CD4-positive, alpha-beta T cell treated with Interleukin-17A for 1 hour (primary cell): ENCODE measurements at regions not wholly inside any gene's neighbourhood (a gene's known extent, or its start where the extent isn't known, plus 50 kb on each side); places are given as distances from the start of the nearest gene placed in this dataset.

Source experiments
- DNase-seq: peaks from one replicate; pipeline ENCODE4 v3.0.0-alpha.2; 2020

DNA sequence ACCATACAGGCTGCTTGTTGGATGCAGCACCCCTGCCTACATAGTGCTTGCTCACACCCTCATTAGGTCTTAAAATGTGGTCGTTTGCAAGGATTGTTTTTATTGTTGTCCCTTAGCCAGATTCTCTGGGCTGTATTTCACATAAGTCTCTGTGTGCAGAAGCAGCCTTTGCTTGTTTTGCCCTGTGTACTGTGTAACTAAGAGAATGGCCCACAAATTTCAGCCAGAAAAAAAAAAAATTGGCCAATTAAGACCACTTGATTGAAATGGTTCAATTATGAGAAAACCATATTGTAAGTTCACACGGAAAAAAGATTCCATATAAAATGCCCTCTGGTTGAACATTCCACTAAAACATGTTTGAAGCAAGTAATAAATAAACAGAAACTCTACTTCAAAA lies 377.1 kb upstream of the SOX11 start:
- no peak for DNase-seq

DNA sequence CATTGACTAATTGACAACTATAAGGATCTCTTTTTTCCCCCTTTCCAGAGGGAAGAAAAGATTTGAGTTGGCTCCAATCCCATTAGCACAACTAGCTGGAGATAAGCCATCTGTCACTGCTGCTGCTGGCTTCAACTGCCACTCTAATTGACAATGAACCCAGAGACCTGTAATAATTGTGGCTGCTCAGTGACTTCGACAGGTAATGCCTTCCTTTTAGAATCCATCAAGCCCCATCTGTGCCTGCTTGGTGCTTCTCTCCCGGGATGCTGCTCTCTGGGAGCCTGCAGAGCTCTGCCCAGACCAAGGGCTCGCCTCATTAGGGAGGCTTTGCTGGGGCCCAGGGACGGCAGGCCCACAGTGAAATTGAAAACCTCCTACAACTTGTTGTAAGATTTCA lies 376.7 kb upstream of the SOX11 start:
- no peak for DNase-seq

DNA sequence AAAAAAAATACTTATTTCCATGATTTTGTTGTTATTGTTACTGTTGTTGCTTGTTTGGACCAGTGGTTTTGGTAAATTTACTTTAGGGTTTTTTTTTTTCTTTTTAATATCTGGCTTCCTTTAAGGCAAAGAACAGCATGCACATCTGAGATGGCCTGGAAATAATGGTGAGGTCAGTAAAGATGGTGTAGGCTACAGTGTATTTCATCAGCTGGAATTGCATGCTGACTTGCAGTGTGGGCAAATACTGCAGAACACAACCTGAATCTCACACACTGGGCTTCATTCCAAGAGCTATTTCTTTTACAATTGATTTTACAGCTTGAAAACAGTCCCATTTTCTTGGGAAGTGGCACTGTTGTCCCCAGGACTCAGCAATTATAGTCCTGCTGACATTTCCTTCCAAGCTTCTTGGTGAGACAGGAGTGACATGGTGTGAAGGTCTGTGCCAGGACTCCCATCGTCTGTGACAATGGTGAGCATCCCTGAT lies 376.1 kb upstream of the SOX11 start:
- no peak for DNase-seq

DNA sequence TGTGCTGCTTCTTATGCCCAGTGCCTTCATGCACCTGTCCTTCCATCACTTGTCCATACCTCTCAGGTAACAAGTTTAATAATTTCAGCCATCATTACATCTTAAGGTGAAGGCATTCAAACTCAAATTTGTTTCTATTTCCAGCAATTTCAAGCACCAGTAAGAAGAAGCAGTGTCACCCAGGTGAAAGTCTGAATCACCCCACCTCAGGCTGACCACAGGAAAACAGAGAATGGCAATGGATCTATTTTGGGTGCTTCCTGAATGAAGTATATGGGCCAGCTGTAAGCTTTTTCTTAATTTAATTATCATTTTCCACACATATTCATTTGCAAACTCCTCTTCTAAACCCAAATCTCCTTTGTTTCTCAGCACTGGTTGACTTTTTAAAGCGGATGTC lies 372.7 kb upstream of the SOX11 start:
- no peak for DNase-seq

DNA sequence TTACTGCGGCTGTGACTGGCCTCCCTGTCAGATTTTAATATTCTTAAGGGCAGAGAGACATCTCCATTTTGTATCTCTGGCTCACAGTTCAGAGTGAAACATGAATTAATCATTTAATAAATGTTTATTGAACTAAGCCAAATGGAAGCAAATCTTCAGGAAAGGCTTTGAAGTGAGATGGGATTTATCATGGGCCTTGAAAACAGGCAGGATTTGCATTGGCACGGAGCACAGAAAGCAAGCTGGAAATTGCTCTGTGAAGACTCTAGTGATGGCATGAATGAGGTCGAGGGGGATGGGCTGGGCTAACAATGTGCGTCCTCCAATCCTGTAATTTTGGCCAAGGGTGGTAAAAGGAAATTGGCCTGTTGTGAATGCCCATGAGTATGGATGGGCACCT lies 369.8 kb upstream of the SOX11 start:
- DNase-seq: no peak

DNA sequence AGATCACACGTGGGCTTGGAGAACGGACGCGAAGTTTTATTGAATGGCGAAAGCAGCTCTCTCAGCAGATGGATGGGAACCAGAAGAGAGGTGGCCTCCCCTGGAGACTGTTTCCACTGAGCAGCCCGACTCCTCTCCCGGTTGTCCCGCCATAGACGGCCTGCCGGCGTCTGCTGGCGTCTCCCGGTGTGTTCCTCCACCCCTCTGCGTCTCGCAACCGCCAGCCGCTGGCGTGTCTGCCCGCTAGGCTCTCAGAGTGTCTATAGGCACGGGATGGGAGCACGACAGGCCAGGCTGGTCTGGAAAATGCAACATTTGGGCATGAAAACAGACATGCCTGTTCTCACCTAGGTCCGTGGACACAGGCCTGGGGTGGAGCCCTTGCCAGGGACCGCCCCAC lies 366.7 kb upstream of the SOX11 start:
- no peak for DNase-seq

DNA sequence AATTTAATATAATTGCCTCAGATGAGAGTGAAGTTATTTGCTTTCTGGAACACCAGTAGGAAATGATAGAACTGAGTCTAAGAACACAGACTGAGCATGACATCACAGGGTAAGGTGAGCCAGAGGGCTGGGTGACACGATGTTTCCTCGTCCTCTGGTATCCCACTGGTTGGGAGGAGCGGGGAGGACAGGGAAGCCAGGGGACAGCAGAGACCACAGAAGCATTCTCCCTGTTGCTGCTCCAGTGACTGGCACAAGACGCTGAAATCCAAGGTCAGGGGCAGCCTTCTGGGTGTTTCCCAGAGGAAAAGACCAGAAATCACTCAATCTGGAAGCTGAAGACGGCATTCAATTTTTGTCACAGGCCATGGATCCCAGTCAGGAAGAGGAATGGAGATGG lies 363.4 kb upstream of the SOX11 start:
- no peak for DNase-seq

DNA sequence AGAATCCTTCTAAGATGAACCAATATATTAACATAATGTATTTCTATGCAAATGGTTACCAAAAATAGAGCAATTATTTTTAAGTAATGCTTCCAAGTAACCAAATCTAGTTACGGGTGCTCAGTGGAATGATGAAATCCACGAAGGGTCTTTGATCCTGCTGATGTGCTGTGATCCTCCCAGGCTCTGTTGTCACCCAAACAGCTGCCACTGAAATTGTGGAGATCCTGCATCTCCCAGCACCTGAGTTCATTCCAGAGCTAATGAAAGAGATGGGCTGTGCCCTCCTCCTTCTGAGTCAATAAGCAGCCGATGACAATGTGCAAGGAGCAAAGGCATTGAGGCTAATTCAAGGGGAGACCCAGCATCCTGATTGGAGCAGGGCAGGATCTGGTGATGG lies 362.4 kb upstream of the SOX11 start:
- DNase-seq: no peak

DNA sequence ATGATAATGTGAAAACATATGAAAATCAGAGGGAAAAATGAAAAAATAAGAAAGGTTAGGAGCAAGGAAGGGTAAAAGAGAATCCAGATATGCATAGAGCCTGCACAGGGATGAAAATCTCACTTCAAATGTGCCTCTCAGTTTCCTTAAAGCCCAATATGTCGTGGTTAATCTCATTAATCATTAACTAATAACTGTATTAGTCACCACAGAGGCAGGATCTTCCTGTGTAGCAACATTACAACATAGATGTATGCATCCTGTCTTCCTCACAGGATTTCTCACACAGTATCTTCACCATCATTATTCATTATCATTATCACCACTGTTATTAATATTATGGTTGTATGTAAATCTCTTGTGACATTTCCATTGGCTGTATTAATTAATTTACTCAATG lies 361.2 kb upstream of the SOX11 start:
- no peak for DNase-seq

DNA sequence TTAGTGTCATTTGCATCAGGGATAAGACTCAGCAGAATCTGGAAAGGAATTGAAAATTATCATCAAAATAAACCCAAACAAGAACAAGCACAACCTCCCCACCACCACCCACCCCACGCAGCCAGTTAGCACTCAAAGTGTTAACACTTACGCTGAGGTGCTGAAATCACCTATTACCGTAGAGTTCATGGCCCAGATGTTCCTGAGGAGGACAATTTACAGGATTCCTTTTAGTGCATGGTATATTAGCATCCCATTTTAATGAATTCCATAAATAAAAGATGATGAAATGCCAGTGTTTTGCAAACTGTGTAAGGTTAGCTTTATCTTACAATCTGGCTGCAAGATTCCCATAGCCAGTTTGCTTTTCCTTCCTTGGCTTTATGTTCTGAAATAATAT lies 359.3 kb upstream of the SOX11 start:
- no peak for DNase-seq

DNA sequence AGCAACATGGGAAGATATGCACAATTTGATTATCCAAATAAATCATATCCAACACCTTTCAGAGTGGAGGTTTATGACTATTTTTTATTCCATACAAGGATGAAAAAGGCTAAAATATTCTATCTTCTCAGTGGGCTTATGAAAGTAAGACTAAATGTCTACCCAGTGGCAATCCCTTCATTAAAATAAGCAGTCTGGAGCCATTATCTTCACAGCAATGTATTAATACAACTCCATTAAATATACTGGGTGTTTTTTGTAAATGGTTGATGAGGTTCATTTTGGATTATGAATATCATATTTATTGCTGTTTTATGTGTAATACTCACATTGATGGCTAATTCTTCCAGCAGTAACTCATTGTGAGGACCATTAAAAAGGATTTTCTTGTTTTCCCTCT lies 352.7 kb upstream of the SOX11 start:
- DNase-seq: no peak

DNA sequence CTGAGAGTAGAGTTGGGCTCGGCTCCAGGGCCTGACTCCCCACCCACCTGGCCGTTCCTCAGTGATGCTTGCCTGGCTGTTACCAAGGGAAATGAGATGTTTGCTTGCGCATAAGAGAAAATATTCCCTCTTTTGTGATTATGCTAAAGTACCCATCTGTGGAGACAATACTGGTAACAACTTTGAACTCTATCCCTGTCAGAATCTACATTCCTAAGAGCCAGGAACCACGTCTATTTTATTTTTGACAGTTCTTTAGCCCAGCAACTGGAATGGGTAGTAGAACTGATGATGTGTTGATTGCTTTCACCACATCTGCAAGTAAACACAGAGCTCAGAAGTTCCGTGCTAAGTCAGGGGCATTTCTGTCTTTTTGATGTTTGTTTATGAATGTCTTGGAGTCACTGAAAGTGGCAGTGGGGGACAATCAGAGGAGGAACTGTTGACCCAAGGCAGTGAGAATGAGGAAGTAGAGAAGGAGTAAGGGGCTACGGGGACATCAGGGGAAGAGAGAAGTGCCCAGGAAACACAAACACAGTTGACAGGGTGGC lies 348.3 kb upstream of the SOX11 start:
- no peak for DNase-seq

DNA sequence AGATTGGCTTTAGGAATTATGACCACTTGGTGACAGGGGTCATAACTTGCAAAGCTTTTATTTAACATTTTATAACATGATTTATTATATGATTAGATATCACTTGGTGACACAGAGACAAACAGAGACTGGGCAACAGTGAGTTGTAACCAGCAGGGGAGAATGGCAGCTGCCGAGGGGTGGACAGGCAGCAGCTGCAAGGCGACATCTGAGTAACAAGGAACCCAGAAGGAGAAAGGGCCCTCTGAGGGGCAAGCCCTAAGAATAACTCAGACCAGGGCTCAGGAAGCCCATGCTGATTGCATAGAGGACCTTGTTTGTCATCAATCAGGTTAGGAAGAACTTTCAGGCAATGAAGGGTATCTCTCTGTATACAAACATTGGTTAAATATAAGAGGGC lies 339.9 kb upstream of the SOX11 start:
- no peak for DNase-seq

DNA sequence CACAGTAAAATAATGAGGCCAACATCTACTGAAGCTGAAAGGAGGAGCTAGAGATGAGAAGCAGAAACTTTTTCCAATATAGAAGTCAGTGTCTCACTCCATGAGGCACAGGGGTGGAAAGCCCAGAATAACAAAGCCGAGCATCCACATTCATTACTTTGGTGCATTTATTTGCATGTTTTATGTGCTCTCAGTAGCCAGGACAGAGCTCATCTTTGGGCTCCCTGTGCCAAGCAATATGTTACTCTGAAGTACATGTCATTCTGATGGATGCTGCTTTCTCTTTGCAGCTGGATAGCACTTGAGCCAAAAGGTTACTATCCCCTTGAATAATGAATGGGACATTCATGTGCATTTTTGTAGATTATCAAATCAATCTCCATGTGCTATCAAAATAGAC lies 338.6 kb upstream of the SOX11 start:
- DNase-seq: no peak

DNA sequence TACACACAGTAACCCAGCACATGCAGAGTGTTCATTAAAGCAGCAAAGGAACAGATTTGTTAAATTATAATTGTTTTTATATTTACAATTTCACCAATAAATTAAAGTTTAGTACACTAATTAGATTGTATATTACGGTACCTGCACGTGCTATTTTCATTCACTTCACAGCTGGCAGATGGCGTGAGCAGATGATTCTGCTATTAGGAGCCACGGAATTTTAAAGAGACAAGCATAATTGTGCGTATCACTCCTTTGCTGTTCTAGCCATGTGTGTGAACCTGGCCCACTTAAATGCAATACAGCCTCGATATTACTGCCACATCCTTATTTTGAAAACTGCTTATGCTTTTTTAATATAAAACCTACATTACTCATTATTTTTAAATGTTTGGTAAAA lies 332.8 kb upstream of the SOX11 start:
- no peak for DNase-seq

DNA sequence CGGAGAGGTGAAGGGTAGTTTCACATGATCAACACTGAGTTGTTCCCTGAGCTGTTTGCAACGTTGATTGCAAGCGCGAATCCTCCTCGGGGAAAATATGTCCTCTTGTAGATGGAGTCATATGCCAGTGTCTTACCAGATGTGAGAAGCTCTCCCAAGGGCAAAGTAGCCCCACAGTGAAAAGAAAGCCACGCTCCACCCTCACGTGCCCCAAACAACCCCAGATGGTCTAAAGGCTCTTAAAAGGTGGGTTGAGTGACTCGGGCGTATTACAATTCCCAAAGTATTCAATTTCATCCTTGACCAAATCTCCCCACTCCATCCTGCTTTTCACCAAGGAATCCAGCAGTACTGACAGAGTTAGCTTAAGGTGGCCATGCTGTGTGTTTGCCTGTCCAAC lies 332.1 kb upstream of the SOX11 start:
- DNase-seq: no peak

DNA sequence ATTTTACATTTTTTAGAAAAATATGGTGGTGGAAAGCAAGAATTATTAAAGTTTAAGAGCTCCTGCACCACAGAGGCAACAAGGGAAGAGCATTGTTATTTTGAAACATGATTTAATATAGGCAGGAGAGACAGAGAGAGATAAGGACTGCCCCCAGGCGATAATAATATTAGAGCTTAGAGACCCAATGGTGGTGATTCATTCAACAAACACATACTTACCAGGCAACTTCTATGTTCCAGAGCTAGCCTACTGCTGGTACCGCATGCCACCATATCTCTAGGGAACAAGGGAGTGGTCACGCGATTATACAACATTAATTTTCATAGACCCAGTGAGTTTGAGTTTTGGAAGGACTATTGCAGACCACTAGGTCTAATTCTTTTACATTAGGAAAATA lies 327.8 kb upstream of the SOX11 start:
- DNase-seq: no peak

DNA sequence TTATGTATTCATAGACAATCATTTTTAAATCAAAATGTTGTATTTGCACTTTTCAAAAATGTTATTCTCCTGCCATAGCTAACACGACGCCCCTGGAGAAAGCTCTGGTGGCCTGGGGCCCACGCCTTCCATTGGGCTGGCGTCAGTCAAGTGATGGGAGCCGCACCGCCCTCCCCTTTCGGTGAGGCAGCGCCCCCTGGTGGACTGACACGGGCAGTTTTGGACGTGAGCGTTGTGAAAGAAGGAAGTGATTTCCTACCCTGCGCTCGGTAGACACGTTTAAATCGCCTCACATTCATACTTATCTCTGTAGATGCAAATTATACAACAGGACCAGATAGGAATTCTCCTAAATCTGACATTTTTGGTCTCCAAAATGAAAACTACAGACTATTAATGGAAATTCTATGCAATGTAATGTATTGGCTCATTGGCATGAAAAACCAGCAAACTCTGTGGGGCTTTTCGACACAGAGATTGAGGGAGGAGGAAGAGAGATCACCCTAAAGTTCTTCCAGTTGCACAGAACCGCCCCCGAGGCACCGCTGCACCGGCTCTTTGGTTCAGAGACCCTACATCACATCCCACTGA lies 326.2 kb upstream of the SOX11 start:
- DNase-seq: no peak

DNA sequence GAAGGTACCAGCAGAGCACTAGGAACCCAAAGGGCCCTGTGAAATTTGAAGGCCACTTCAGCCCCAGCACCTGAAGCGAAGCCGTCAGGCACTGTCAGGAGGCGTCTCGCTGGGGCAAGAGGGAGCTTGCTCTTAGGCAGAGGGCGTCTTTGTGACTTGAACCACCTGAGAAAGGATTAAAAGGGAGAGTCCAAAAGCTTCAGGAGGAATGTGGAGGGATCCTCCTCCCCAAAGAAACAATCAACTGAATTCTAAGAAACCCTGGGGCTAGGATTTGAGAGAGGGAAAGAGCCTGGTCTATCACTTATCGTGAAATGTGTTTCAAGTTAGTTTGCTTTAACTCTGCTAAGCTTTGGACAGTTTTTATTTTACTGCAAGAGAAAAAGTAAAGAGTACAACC lies 324.9 kb upstream of the SOX11 start:
- DNase-seq: no peak

DNA sequence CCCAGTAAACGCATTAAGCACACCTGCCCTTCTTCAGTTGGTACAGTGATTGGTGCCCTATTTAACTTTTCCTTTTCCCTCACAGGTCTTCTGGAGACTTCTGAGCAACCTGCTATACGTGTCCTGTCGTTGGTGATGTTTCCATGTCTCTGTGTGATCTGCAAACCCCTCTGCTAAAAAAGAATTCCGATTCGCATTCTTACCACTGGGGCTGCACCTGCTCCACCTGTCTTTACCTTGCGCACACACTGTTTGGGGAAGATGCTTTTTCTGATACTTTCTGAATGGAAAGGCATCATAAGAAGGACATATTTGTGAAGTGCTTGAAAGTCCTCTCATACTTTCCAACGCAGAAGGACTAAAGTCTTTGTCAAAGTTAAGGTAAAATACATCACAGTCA lies 323.9 kb upstream of the SOX11 start:
- no peak for DNase-seq

DNA sequence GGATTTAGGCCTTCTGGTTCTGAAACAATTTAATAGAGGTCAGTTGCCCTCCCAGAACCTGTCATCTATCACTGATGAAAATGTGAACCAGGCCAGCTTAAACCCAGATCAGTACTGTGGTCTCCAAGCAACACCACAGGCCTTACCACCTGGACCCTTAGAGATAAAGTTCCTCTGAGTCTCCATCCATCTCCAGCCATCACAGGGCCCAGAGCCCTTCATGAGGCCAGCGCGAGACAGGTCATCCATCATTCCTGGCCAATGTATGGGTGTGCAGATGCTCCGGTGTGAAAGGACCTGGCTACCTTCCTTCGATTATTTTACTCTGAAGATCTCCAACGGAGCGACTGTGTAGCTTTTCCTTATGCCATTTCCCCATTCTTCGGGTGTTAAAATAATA lies 322.7 kb upstream of the SOX11 start:
- DNase-seq: no peak

DNA sequence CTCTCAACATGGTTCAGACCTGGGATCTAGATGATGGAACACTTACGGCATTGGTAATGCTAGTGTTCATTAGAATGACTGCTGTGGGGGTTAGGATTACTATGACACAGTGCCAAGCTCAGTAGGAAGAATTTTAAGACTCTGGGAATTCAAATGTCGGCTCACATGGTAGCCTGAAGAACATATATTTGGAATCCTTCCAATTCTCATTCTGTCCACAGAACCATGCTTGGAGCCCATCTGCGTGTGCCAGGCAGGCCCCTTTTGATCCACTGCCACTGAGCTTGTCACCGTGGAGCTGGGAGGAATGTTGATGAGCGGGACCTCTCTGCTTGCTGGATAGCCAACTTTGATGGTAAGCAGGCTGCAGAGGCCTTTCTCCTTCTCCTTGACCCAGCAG lies 322.0 kb upstream of the SOX11 start:
- DNase-seq: no peak

DNA sequence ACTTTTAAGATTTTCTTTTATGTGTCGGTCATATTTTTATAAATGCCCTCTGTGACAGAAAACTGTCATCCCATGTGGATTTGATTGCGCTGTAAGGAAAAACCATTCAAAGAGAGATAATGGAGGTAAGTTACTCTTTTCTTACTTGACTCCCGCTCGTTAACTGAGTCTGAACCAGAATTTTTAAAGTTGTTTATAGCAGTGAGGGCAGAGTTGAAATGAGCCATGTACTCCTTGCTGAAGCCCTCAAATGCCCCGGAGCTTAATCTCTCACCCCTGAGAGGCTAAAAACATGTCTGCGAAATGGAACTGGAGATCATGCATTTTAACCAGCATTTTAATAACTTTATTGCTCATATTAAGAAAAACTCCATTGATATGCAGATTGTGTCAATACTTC lies 320.0 kb upstream of the SOX11 start:
- DNase-seq: no peak

DNA sequence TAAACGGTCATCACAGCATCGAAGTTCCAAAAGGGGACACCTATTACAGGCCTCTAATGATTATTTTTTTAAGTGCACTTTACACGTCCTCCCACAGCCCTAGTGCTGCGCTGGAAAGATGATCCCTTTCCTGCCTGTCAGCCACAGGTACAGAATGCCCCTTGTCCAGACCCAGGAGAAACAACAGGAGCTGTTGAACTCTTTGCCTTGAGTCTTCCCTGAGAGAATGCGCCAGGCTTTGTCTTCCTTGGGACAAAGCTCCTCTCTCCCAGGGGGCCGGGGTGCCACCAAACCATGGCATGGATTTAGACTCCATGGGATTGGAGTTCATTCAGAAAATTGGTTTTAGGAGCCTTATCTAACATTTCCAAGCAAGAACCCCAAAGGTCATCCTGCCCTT lies 319.0 kb upstream of the SOX11 start:
- DNase-seq: no peak

DNA sequence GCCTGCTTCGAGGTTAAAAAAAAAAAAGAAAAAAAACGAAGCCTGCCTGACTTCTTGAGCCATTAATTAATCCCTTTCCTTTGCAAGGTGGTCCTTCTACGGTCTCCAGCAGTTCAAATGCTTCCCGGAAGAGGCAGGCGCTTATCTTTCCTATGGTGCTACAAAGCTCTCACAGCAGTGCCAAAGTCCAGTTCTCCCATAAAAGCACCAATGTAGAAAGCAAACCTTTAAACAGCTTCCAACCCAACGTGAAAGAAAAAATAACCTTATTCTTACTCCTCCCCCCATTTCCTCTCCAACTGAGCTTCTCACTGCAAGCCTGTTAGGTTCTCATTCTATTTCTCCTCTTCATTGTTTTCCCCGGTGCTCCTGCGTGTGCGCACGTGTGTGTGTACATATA lies 317.4 kb upstream of the SOX11 start:
- DNase-seq: no peak

DNA sequence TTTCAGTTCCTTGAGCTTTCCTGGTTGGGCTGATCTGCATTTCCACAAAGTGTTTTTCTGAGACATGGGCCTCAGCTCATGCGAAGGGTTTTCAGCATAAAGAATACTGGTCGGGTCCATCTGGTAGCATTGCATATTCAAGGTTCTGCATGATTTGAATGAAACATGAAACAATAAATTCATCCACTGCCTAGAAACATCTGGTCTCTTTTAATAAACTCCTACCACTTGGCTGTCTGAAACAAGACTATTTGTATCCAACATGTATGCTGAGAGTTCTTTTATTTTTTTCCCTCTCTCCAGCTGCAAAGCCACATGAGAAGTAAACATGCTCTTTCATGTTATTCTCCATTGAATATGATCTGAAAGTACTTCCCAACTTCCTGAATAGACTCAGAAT lies 314.9 kb upstream of the SOX11 start:
- no peak for DNase-seq
